ENCODE measurements at regions not wholly inside any gene's neighbourhood (a gene's known extent, or its start where the extent isn't known, plus 50 kb on each side); places are given as distances from the start of the nearest gene placed in this dataset.
"Not testable (repeated sequence)": the region's sequence is repeated elsewhere in the genome, so short reads cannot be mapped to it uniquely, and the experiment has no call there.

- no peak for DNase-seq
Observed at GRCh38 chr22:22717664-22718063, 73.2 kb downstream of the GGTLC2 start.

GRCh38 chr22:22720201-22720723, 75.8 kb downstream of the GGTLC2 start:
- DNase-seq: peak; percentile 37

GRCh38 chr22:22720724-22721261, 76.4 kb downstream of the GGTLC2 start:
- no peak for DNase-seq

- peak; percentile 76 for DNase-seq
Observed at GRCh38 chr22:22721681-22722354, 77.4 kb downstream of the GGTLC2 start.

GRCh38 chr22:22728382-22728781, 84.0 kb downstream of the GGTLC2 start:
- DNase-seq: no peak

- no peak for DNase-seq
Observed at GRCh38 chr22:22730655-22731373, 86.4 kb downstream of the GGTLC2 start.

- no peak for DNase-seq
Observed at GRCh38 chr22:22731374-22731676, 86.9 kb downstream of the GGTLC2 start.

GRCh38 chr22:22733006-22733405, 88.6 kb downstream of the GGTLC2 start:
- DNase-seq: not testable (repeated sequence)

- DNase-seq: no peak
Observed at GRCh38 chr22:22733881-22734373, 89.5 kb downstream of the GGTLC2 start.

GRCh38 chr22:22734395-22735272, 90.2 kb downstream of the GGTLC2 start:
- not testable (repeated sequence) for DNase-seq

- DNase-seq: not testable (repeated sequence)
Observed at GRCh38 chr22:22735276-22735675, 90.9 kb downstream of the GGTLC2 start.

- DNase-seq: no peak
Observed at GRCh38 chr22:22735695-22736611, 91.5 kb downstream of the GGTLC2 start.

GRCh38 chr22:22737590-22737989, 93.2 kb downstream of the GGTLC2 start:
- DNase-seq: no peak

- DNase-seq: no peak
Observed at GRCh38 chr22:22738959-22739585, 94.7 kb downstream of the GGTLC2 start.

- no peak for DNase-seq
Observed at GRCh38 chr22:22740560-22741276, 96.3 kb downstream of the GGTLC2 start.

- DNase-seq: no peak
Observed at GRCh38 chr22:22741843-22742242, 97.4 kb downstream of the GGTLC2 start.

- no peak for DNase-seq
Observed at GRCh38 chr22:22742641-22743040, 98.2 kb downstream of the GGTLC2 start.

- no peak for DNase-seq
Observed at GRCh38 chr22:22743128-22743760, 98.8 kb downstream of the GGTLC2 start.

GRCh38 chr22:22744412-22745224, 100.2 kb downstream of the GGTLC2 start:
- DNase-seq: no peak
